GM21786 (cell line): ENCODE measurements at regions not wholly inside any gene's neighbourhood (a gene's known extent, or its start where the extent isn't known, plus 50 kb on each side); places are given as distances from the start of the nearest gene placed in this dataset.

Experiments used
- ATAC-seq: cut with Tn5 transposase; IDR thresholded peaks from one replicate; pipeline ENCODE4 v1.9.1; 2021; ENCODE audit not compliant: unreplicated experiment

DNA sequence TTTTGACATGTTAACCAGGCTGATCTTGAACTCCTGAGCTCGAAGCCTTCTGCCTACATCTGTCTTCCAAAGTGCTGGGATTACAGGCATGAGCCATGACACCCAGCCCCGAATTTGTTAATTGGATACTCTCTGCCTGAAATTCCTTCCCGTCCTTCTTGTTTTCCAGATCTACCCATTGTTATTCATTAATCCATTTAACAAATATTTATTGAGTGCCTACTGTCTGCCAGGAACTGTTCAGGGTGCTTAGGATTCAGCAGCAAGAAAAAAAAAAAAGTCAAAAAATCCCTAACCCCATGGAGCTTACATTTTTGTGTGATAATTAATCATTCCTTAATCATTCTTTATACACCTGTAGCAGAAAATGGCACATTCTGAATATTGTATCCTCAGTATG lies 206.8 kb upstream of the FOXD3 start:
- ATAC-seq, result no peak

DNA sequence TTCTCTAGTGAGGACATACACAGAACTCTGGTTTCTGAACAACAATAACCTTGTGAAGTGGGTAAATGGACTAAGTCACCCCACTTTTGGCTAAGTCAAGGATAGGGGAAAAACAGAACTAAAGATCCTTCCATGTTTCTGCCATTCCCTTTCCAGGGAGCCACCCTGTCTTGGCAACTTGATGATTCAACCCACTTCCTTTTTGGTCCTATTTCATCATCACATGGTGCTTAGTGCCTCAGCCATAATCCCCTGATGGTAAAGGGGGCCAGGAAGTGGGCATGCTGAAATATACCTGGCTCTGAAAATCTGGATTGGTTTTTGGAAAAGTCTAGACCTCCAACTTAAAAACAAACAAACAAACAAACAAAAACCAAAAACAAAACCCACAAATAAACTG lies 206.4 kb upstream of the FOXD3 start:
- no peak for ATAC-seq

DNA sequence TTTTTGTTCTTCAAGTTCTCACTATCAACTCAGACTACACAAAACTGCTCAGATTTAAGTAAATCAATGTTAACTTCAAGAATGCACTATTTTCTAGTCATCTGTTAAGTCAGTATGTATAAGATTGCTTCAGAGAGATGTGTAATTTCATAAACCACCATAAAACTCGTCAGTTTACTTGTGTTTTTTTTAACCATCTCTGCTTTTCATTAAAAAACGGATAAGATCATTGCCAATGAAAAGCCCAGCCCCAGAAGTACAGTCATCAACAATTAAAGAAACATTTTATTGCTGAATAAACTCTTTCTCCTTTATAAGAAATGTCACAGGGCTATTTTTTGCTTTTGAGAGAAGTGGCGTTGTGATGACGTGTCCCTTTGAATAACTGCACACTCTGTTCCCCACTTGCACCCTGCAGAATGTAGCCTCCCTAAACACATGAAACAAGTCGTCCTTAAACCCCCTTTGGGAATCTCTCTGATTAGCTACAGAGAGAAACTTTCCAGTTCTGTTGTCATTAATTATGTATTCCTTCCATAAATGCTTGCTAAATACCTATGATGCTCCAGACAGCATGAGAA lies 202.7 kb upstream of the FOXD3 start:
- ATAC-seq, result no peak

DNA sequence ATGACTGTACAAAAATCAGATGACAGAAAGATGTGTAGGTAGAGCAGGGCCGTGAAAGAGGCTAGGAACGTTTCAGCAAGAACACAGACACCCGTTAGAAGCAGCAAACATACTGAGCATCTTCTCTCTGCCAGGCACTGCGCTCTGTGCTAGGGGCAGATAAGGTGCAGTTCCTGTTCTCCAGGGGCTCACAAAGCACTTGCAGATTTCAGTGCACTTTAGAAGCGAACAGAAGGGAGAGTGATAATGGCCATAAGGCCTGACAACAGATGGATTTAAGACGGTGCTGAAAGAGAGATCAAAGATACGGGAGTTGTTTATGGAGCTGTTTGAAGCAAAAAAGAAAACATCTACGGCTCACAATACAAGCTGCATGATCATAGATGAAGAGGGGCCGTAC lies 200.3 kb upstream of the FOXD3 start:
- no peak for ATAC-seq

DNA sequence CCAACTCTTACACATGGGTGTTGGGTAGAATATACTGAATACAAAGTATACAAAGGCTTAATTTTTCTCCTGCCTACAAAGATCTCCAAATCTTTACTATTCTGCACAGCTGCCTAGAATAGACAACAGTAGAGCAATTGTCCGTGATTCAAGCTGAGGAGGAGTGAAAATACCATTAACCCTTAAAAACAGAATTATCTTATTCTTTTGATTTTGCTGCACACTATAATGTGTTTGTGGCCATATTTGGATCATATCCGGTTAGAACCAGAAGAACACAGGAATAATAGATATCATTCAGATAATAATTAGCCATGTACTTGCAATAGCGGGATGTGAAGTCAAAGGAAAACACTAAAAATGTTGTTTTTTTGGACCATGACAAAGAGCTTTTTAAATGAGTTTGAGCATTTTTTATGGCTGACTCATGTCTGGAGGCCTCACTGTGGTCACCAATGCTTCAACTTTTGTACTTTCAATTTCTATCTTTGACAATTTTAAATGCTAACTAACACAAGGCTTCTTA lies 197.6 kb upstream of the FOXD3 start:
- ATAC-seq, result peak; percentile 82

DNA sequence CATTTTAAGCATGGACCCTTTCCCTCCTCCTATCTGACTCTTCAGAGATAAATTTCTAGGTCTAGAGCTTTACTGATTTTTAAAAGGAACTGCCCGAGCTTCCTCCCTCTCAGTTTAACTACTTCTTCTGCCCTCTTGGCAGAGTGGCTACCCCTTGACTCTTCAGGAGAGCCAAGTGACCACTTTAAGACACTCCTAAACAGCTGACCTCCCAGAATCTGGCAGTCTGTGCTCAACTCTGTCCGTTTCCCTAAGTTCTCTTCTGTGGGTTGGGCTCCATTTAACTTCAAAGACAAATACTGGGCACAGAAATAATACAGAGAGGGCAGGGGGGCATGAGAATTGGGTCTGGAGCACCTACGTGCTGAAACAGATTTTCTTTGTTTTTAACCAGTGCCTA lies 196.3 kb upstream of the FOXD3 start:
- no peak for ATAC-seq

DNA sequence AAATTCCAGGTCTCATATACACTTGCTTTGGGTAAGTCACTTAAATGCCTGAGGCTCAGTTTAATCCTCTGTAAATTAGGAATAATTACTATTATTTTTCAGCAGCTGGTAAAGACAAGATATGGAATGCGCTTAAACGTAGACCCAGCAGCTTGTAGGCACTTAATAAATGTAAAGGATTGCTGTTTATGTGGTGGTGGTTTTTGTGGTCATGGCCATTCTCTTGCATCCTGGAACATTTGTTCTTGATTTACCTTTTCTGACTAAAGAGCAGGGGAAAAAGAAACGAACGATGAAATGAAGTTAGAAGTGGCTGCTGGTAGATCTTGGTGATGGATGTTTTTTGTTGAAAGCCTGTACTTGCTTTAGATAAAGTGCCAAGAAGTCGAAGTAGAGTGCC lies 195.0 kb upstream of the FOXD3 start:
- no peak for ATAC-seq

DNA sequence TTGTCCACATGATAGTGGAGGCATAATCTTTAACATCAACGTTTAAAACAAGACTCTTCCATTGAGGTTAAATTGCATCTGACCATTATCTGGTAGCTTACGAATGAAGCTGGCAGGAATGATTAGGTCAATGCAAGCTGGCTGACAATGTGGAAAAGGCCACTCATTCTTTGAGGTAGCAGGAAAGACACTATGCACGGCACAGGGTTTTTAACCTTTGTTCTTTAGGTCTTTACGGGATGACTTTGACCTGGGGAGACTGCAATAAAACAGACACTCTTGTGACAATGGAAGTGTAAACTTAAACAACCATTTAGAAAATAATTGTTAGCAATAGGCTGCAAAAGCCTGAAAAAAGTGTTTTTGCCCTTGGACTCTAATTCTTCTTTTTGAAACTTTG lies 193.8 kb upstream of the FOXD3 start:
- ATAC-seq, result no peak

DNA sequence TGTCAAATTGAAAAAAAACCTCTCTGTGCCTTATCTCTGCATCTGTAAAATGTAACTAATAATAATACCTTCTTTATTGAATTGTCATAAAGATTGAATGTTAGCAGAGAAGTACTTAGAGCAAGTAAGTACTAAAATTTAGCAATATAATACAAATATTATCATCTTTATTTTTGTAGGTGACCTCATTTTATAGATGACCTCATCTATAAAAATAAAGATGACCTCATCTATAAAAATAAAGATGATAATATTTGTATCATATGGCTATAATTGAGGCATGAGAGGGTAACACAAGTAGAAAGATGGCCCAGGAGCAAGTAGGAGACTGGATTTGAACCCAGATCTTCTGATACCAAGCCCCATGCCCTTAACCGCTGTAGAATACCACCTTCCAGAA lies 193.2 kb upstream of the FOXD3 start:
- no peak for ATAC-seq

DNA sequence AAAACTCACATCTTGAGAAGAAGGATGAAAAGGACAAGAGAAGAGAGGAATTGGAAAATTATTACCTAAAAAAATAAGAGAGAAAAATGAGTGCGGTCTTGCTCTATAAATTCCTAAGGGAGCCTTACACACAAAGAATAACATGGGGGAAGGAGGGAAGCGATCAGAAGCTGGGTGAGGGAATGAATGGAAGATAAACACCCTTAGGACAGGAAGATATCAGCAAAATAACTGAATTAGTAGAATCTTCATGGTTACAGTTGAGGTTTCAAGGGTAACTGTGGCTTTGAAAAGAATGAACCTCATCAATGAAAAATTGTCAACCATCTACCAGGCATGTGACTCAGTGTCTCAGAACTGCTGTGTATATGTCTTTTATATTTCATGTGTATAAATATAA lies 192.5 kb upstream of the FOXD3 start:
- no peak for ATAC-seq

DNA sequence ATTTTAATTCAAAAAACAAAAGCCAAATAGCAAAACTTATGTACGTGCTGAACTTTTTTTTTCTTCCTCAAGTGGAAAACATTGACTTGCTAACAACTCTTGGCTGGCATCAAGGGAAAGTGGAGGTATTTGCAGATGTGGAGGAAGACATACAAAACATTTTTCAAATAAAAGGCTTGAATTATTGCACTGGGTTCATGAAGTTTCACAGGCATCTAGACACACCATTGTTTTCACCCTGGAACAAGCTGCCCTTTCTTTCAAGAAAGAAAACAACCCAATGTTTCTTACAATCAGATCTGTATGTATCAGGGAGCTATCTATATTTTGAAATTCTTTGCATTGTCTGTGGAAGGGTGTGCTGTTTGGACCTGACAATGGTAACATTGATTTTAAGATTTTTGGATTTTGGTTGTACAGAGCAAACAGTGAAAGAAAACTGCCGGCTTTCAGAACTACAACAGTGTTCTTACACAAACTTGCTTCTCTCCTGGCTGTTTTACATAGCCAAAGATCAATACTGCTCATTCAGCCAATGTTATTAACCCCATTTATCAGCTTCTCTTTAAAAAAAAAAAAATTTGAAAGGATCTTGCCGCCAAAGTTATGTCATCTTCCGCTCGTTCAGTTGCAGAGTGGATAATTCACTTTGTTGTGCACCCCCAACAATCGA lies 187.7 kb upstream of the FOXD3 start:
- ATAC-seq, result no peak

DNA sequence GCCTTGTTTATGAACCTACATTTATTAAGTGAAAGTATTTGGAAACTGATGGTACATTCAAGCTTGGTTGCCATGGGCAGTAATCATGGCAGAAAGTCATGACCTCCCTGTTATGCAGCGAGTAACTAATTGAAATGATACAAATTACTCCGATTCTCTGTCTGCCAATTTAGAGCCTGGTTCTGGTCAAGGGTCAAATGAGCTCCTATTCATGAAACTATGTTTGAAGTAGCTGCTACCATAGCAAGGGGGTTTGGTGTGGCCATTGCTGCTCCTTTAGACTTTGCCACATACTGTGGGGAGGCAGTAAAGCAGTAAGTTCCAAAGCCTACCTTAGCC lies 187.2 kb upstream of the FOXD3 start:
- no peak for ATAC-seq

DNA sequence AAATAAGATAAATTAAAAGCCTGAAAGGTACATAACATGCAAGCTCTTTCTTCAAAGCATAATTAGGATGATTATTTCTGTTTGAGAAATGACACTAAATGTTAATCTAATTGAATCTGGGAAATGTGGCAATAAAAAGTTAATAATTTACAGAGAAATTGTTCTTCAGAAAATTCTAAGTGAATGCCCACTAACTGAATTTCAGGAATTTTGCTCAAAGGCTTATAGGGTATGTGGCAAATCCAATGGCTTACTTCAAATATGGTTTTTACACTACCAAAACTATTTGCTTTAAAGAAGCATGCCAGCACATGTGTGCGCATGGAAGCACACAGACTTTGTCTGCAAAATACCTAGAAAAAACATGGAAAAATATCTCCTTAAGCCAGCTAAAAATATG lies 186.6 kb upstream of the FOXD3 start:
- no peak for ATAC-seq

DNA sequence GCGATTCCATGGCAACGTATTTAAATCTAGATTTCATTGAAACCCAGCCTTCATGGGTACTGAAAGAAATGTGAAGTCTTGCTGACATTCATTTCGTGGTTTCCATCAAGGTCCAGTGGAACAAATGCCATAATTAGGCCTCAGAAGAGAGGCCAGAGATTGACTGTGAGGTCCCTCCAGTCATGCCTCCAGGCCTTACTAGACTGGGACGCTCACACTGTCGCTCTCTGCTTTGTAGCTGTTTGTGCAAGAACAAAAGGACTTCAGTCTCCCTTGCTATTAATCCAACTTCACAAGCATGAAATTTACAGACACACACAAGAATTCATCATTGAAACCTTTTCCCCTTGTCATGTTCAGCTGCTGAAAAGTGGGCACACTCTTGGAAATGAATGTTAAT lies 180.4 kb upstream of the FOXD3 start:
- no peak for ATAC-seq

DNA sequence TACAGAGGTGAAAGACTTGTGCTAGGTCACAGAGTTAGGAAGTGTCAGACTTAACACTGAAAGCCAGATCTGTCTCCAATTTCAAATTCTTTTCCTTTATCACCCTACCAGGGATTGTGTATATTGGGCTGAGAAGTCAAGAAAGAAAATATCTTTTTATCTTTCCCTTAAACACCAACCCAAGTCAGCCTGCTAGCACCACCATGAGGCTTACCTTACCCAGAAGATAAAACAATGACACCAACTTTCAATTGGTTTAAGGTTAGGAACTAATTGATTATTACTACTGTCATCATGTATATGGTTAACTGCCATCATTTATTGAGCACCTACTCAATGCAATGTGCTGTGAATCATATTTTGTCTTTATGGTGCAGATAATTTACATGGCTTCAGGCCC lies 178.9 kb upstream of the FOXD3 start:
- ATAC-seq, result no peak

DNA sequence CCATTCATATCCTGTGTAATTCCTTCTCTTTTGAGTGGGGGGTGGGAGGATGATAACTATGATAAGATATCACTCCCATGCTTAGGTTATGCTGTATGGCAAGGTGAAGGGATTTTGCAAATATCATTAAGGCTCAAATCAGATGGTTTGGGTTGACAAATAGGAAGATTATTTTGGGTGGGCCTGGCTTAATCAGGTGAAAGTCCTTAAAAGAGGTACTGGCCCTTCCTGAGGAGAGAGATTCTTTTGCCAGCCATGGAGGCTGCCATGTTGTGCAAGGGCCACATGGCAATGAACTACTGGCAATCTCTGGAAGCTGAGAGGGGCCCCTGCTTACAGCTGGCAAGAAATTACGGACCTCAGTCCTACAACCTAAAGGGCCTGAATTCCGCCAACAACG lies 174.6 kb upstream of the FOXD3 start:
- ATAC-seq, result no peak

DNA sequence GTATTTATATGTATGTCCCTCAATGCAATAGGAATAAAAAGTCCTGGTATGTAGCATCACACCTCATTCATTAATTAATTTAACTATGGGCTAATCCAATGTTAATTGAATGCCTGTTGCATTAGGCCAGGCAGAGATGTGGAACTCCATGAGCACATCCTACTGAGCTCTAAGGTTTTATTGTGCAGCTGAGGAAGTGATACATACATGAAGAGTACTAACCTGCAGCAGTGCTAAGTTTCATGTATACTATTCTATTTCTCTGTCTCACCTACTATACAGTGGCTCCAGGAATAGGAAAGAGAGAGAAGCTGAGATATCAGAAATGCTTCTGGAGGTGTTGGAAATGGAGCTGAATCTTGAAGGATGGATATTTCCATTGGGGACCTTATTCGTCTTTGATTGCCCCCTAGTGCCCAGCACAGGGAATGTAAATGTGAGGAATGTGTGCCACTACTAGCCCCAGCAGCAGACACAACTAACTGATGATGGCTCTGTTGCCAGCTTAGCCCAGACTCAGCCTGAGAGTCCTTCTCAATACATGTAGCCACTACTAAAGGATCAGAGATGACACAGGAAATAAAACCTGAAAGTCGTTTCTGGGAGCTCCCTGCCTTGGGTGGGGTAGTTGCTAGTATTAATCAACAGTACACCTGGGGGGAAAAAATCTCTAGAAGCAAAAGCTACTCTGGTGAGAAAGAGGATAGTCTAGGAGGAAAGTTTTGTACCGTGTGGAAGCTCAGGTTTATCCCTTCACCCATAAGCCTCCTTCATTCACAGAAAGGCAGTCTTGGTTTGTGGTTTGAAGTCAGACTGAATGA lies 173.3 kb upstream of the FOXD3 start:
- ATAC-seq, result peak; percentile 66

DNA sequence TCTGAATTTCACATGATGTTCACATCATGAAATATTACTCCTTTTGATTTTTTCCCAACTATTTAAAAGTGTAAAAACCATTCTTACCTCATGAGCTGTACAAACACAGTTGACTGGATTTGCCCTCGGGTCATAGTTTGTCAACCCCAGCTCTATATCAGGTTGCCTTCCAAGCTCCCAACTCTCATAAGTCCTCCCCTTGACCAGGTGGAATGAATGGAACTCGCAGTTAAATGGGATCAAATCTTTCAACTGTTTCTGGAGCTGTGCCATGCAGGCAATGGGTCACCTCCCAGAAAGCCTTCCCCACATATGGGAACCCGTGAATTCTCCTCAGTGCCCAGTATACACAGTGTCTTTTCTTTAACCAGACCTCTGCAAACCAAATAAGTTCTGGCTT lies 169.8 kb upstream of the FOXD3 start:
- no peak for ATAC-seq

DNA sequence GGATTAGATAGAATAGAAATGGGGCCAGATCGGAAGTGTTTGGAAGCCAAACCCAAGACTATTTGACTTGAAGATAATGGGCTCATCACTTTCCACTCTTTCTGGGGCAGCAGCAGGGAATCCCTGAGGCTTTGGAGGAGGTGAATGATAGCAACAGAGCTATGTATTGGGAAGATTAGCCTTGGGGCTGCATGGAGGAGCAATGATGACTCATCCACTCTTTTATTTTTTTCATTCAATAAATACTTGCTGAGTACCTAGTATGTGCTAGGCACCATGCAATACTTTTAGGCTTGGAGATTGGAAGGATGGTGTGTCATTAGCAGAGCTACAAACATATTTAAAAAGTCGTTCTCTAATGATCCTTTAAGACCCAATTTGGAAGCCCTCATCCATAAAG lies 166.9 kb upstream of the FOXD3 start:
- no peak for ATAC-seq

DNA sequence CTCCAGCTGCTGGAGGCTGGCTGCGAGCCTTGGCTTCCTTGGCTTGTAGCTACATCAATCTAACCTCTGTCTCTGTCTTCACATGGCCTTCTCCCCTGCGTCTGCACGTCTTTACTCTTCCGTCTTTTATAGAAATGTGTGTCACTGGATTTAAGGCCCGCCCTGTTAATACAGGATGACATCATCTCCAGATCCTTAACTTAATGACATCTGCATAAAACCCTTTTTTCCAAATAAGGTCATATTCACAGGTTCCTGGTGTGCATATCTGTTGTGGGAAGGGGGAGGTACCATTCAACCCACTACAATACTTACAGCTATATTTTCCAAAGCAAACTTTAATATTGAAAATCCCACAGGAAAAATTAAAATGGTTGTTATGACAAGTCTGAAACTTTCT lies 165.3 kb upstream of the FOXD3 start:
- ATAC-seq, result no peak

DNA sequence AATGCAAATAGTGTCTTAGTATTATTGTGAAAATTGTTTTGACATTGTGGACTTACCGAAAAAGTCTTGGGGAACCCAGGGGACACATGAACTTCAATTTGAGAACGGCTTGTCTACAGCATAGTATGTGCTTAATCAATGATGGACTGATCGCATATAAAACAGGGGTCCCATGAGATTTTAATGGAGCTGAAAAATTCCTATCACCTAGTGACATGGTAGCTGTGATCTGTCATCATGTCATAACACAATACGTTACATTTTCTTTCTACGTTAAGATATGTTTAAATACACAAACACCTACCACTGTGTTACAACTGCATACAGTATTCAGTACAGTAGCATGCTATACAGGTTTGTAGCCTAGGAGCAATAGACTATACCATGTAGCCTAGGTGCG lies 153.3 kb upstream of the FOXD3 start:
- ATAC-seq, result no peak

DNA sequence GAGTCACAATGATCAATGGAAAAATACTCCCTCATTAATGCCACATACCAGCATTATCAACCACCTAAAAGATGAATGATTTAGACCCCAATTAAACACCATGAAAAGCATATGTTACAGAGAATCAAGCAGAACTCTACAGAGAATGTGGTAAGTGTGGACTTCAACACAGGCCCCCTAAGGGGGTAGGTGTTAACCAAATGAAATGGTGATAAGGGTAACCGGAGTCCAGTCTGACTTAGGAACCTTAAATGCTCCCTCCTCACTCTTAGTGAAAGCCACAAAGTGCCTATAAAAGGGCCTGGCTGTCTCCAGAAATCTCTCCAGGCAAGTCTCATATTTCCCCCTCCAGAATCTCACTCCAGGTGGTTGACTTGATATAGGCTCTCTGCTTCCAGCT lies 149.2 kb upstream of the FOXD3 start:
- ATAC-seq, result no peak
